ENCODE measurements at regions not wholly inside any gene's neighbourhood (a gene's known extent, or its start where the extent isn't known, plus 50 kb on each side); places are given as distances from the start of the nearest gene placed in this dataset.

DNA sequence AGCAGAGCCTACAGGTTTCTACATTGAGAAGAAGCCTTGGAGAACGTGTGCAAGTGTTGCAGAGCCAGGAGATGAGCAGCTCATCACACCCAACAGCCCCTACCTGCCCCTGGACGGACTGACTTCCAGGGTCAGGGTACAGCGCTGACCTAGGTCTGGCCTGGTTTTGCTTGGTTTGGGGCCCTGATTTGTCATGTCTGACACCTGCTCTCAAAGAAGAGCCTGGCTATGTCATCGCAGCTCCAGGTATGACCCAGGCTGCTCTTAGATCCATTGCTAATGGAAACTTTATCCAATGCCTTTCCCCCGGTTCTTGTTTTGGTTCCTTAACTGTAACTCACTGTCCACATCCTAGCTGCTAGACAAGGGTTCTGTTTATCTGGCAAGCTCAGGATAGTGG, 149.5 kb downstream of the CXCL12 start:
- H3K9me3 ChIP-seq = no peaks in the 10 kb centered on the region
- H3K4me3 ChIP-seq = no peak overlapping the region
- no peaks in the 10 kb centered on the region for H3K36me3 ChIP-seq
- no peak overlapping the region for H3K27ac ChIP-seq
- ATAC-seq = no peak
- no peak for TF ChIP-seq CTCF (IDR thresholded peaks at IDR 0.05)
- H3K27me3 ChIP-seq = no peaks in the 10 kb centered on the region
- intact Hi-C loops (cut with DNase I) = no loop called here
- no peak for DNase-seq
- no peaks in the 10 kb centered on the region for H3K4me1 ChIP-seq

GRCh38 chr10:44234483-44234875, 150.4 kb downstream of the CXCL12 start:
- no peaks in the 10 kb centered on the region for H3K9me3 ChIP-seq
- TF ChIP-seq CTCF (IDR thresholded peaks at IDR 0.05) = no peak
- no peaks in the 10 kb centered on the region for H3K27me3 ChIP-seq
- intact Hi-C loops (cut with DNase I) = no loop called here
- no peak for DNase-seq
- no peak overlapping the region for H3K4me3 ChIP-seq
- ATAC-seq = no peak
- no peaks in the 10 kb centered on the region for H3K4me1 ChIP-seq
- H3K36me3 ChIP-seq = no peaks in the 10 kb centered on the region
- no peak overlapping the region for H3K27ac ChIP-seq

GRCh38 chr10:44233561-44234482, 151.1 kb downstream of the CXCL12 start:
- TF ChIP-seq CTCF (IDR thresholded peaks at IDR 0.05) = no peak
- intact Hi-C loops (cut with DNase I) = no loop called here
- no peaks in the 10 kb centered on the region for H3K4me1 ChIP-seq
- no peaks in the 10 kb centered on the region for H3K9me3 ChIP-seq
- H3K27me3 ChIP-seq = no peaks in the 10 kb centered on the region
- no peak overlapping the region for H3K27ac ChIP-seq
- no peak for DNase-seq
- no peaks in the 10 kb centered on the region for H3K36me3 ChIP-seq
- no peak for ATAC-seq
- no peak overlapping the region for H3K4me3 ChIP-seq

DNA sequence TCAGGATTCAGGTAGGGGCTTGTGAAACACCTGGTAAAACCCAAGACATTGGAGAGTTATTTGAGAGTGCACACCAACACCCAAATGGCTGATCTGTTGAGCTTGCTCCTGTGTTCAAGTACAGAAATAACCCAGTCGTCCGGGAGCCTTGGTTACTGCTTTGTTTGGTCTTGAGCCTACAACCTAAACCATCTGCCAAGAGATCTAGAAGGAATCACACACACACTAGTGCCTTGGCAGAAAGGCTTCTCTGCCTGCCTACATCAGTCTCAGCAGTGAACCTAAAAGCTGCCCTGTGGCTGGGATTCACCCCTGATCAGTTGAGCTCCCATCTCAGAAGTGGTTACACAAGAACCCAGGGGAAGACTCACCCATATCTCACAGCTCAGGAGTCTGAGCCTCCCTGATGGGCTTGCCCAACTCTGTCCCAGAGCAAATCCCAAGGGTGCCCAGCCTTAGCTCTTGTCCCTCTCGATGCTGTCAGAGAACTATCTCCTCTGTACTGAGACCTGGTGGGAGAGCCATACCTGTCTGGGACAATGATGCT, 167.6 kb downstream of the CXCL12 start:
- H3K27me3 ChIP-seq = no peaks in the 10 kb centered on the region
- no peaks in the 10 kb centered on the region for H3K4me1 ChIP-seq
- ATAC-seq = no peak
- intact Hi-C loops (cut with DNase I) = no loop called here
- DNase-seq = no peak
- H3K36me3 ChIP-seq = no peaks in the 10 kb centered on the region
- H3K27ac ChIP-seq = no peak overlapping the region
- H3K9me3 ChIP-seq = no peaks in the 10 kb centered on the region
- no peak overlapping the region for H3K4me3 ChIP-seq
- no peak for TF ChIP-seq CTCF (IDR thresholded peaks at IDR 0.05)

DNA sequence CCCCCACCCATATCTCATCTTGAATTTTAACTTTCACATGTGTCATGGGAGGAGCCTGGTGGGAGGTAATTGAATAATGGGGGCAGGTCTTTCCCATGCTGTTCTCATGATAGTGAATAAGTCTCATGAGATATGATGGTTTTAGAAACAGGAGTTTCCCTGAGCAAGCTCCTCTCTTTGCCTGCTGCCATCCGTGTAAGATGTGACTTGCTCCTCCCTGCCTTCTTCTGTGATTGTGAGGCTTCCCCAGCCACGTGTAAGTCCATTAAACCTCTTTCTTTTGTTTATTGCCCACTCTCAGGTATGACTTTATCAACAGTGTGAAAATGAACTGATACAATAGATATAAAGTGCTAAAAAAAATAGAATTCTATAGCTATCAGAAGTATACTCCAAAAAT, 168.8 kb downstream of the CXCL12 start:
- H3K36me3 ChIP-seq = no peaks in the 10 kb centered on the region

More for the DNA sequence above, 168.8 kb downstream of the CXCL12 start:
- Histone ChIP-seq H3K4me1 (no peaks in the 10 kb centered on the region), H3K4me3 (no peak overlapping the region), H3K9me3 (no peaks in the 10 kb centered on the region), H3K27ac (no peak overlapping the region), H3K27me3 (no peaks in the 10 kb centered on the region)
- ATAC-seq = no peak
- TF ChIP-seq CTCF (IDR thresholded peaks at IDR 0.05) = no peak
- no peak for DNase-seq
- intact Hi-C loops (cut with DNase I) = no loop called here
